AG04449 (cell line): ENCODE measurements at regions not wholly inside any gene's neighbourhood (a gene's known extent, or its start where the extent isn't known, plus 50 kb on each side); places are given as distances from the start of the nearest gene placed in this dataset.

Experiments used
- CTCF ChIA-PET: fragments of 350-600 bp; formaldehyde crosslinking; extraction: SDS; loops from one replicate; lab custom pipeline; 2021; ENCODE audit warnings: antibody characterized with exemption; lab: Yijun Ruan, JAX
- POLR2A ChIA-PET: fragments of 400-600, 350-600 bp; formaldehyde crosslinking; extraction: SDS; loops from one replicate; lab custom pipeline; 2020; ENCODE audit warnings: antibody characterized with exemption, inconsistent platforms; lab: Yijun Ruan, JAX
- DNase-seq: peaks from one replicate; pipeline ENCODE4 v3.0.0-alpha.2; 2010; ENCODE audit warnings: low read depth, low spot score
- H3K4me3 ChIP-seq: 2 replicates; pipeline ENCODE4 v1.5.1; 2011; ENCODE audit warnings: low read depth, mild to moderate bottlenecking, control low read depth, low read length
- TF ChIP-seq, protein P1 (sequence below): IDR thresholded peaks from one replicate; pipeline ENCODE4 v1.5.1; 2011; ENCODE audit warnings: mild to moderate bottlenecking, moderate library complexity, low read length, control low read depth, inconsistent platforms; ENCODE audit not compliant: insufficient read depth; ENCODE audit errors: missing control alignments

DNA sequence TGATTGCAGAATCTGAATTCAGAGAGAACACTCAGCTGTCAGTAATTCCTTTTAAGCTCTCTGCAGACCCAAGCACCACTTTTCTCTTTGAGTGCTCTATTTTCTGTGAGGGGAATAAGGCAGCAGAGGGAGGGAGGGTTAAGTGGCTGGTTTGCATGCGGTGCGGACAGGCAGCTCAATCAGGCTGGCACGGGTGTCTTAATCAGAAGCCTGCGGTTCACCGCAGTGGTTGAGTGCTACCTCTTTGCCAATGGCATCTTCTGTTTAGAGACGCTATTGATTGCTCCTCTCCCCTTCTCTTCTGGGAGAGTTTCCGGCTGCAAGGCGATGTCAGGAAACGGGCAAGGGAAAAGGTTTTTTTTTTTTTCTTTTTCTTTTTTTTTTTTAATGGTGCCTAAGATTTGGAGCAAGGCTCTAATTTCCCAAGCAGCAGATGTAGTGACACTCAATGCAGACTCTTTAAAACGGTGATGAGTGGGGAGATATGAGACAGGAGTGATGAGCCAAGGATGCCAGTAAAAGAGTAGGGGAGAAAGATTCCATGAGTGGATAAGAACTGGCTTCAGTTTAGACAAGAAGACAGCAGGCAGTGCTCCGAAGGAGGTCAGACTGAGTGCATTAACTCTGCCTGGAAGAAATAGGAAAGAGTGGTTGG lies 533.7 kb upstream of the SEL1L start:
- ChIA-PET POLR2A (no interaction called here), CTCF (no interaction called here)
- TF ChIP-seq, protein P1, sequence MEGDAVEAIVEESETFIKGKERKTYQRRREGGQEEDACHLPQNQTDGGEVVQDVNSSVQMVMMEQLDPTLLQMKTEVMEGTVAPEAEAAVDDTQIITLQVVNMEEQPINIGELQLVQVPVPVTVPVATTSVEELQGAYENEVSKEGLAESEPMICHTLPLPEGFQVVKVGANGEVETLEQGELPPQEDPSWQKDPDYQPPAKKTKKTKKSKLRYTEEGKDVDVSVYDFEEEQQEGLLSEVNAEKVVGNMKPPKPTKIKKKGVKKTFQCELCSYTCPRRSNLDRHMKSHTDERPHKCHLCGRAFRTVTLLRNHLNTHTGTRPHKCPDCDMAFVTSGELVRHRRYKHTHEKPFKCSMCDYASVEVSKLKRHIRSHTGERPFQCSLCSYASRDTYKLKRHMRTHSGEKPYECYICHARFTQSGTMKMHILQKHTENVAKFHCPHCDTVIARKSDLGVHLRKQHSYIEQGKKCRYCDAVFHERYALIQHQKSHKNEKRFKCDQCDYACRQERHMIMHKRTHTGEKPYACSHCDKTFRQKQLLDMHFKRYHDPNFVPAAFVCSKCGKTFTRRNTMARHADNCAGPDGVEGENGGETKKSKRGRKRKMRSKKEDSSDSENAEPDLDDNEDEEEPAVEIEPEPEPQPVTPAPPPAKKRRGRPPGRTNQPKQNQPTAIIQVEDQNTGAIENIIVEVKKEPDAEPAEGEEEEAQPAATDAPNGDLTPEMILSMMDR, result no peak
- no peak for DNase-seq
- no peak overlapping the region for H3K4me3 ChIP-seq

DNA sequence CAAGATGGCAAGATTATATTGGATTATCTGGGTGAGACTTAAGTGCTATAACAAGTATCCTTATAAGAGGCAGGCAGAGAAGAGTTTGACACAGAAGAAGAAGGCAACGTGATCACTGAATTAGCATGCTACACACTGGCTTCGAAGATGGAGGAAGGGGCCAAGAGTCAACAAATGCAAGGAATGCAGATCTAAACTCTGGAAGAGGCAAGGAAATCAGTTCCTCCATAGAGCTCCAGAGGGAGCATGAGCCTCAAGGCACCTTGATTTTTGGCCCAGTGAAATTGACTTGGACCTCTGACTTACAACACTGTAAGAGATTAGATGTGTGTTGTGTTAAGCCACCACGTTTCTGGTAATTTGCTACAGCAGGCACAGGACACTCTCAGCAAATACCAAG lies 536.4 kb upstream of the SEL1L start:
- no peak overlapping the region for H3K4me3 ChIP-seq
- TF ChIP-seq, protein P1, result no peak
- CTCF ChIA-PET, result no interaction called here
- DNase-seq, result no peak
- POLR2A ChIA-PET, result no interaction called here

DNA sequence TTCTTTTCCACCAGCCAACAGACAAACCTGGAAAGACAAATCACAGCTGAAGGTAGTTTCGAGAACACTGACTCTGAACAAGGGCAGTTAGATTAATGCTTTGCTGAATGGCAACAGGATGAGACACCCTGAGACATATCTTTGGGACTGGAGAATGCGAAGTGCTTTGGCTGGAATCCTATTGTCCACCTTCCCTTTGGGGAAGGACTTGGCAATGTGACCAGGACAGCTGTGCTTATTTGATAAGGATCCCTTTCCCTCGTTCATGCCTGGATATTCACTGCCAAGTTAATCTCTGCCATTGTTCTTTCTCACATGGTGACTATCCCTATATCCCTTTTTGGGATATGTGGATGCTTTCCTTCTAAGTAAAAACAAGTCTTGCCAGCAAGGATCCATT lies 537.1 kb upstream of the SEL1L start:
- TF ChIP-seq, protein P1, result no peak
- ChIA-PET CTCF (no interaction called here), POLR2A (no interaction called here)
- DNase-seq, result no peak
- no peak overlapping the region for H3K4me3 ChIP-seq

DNA sequence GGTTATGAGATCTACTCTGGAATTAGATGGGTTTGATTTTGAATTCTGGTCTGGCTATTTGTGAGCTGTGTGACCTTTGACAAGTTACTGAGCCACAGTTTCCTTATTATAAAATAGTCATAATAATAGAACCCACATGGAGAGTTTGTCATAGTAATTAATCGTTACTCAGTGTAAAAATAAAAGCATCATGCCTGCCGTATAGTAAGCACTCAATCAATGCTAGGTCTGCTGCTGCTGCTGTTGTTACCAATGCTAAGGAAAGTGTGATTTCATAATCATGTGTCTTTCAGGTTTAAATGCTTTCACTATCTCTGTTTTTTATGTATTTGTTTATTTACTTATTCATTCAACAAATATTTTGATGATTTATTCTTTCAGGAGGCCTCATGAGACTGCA lies 539.9 kb upstream of the SEL1L start:
- TF ChIP-seq, protein P1, result no peak
- POLR2A ChIA-PET, result no interaction called here
- DNase-seq, result no peak
- CTCF ChIA-PET, result no interaction called here
- no peak overlapping the region for H3K4me3 ChIP-seq

DNA sequence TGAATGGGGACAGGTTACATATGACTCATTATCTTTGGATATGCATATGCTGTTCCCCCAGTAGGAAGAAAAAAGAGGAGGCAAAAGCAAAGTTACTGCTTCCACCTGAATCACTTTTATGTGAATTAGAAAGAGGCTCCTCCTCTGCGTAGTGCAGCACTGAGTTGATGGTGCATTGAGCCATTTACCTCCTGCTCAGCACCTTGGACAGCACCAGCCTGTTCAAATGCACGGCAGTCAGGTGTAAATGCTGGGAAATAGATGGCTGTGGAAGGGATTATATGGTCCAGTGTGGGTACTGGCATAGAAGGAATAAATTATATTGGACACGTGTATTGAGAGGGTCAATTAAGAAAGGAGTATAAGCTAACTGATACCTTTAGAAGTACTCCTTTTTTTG lies 541.9 kb upstream of the SEL1L start:
- TF ChIP-seq, protein P1, result no peak
- ChIA-PET CTCF (no interaction called here), POLR2A (no interaction called here)
- DNase-seq, result no peak
- H3K4me3 ChIP-seq, result no peak overlapping the region

DNA sequence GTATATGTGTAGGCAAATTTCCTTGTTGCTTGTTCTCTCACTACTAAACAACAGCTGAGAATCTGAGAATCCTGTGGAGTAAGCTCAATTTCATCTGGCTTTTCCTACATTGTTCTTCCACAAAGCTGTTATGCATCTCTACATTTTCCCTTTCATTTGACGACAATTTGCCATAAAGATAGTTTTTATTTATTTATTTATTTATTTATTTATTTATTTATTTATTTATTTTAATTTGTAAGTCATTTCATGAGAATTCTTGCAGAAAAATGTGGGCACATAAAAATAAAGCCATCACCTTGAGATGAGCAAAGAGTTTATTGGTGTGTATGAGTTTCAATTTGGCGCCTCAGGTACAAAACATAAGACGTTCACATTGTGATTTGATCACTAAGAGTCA lies 545.9 kb upstream of the SEL1L start:
- ChIA-PET POLR2A (no interaction called here), CTCF (no interaction called here)
- H3K4me3 ChIP-seq, result no peak overlapping the region
- TF ChIP-seq, protein P1, result no peak
- no peak for DNase-seq
